Small intestine (tissue), 7 donors: ENCODE measurements at regions not wholly inside any gene's neighbourhood (a gene's known extent, or its start where the extent isn't known, plus 50 kb on each side); places are given as distances from the start of the nearest gene placed in this dataset.
"Not testable (repeated sequence)": the region's sequence is repeated elsewhere in the genome, so short reads cannot be mapped to it uniquely, and the experiment has no call there.

Experiments used
- DNase-seq, 2 donors: peaks; one replicate each; pipeline versions ENCODE4 v3.0.0 to v3.0.0-alpha.2; 2013
- FAIRE-seq: peaks from 2 replicates; lab custom pipeline; 2012; peaks lifted over from hg19 to GRCh38; lab: Jason Lieb, UNC
- H3K27ac ChIP-seq, 3 donors: one replicate each; pipeline ENCODE4 v1.5.1; 2013; ENCODE audit warnings: low read length in 2 of 3, mild to moderate bottlenecking in 2 of 3, control low read depth in 1 of 3, inconsistent platforms in 1 of 3, low read depth in 1 of 3, moderate library complexity in 1 of 3
- H3K27me3 ChIP-seq, 3 donors: one replicate each; pipeline ENCODE4 v1.6.1; 2013; ENCODE audit warnings: low read length in 3 of 3, inconsistent platforms in 1 of 3; ENCODE audit not compliant: control insufficient read depth in 3 of 3, insufficient read depth in 3 of 3
- H3K36me3 ChIP-seq, 3 donors: one replicate each; pipeline ENCODE4 v1.6.1; 2013; ENCODE audit warnings: low read length in 3 of 3, inconsistent platforms in 1 of 3, low read depth in 1 of 3, mild to moderate bottlenecking in 1 of 3, moderate library complexity in 1 of 3; ENCODE audit not compliant: control insufficient read depth in 3 of 3, insufficient read depth in 2 of 3
- H3K4me1 ChIP-seq, 3 donors: one replicate each; pipeline ENCODE4 v1.6.1; 2013; ENCODE audit warnings: low read length in 2 of 3, inconsistent platforms in 1 of 3, low read depth in 1 of 3, mild to moderate bottlenecking in 1 of 3, moderate library complexity in 1 of 3; ENCODE audit not compliant: control insufficient read depth in 3 of 3, insufficient read depth in 2 of 3
- H3K4me3 ChIP-seq, 3 donors: one replicate each; pipeline ENCODE4 v1.5.1; 2013; ENCODE audit warnings: low read length in 3 of 3, control low read depth in 1 of 3, inconsistent platforms in 1 of 3, low read depth in 1 of 3, mild to moderate bottlenecking in 1 of 3, moderate library complexity in 1 of 3
- H3K9me3 ChIP-seq, 2 donors: one replicate each; pipeline ENCODE4 v1.6.1; 2013; ENCODE audit warnings: low read depth in 1 of 2, low read length in 1 of 2; ENCODE audit not compliant: control insufficient read depth in 2 of 2, insufficient read depth in 1 of 2
- WGBS, 3 donors: extraction: QIAGEN DNeasy Blood & Tissue Kit; methylation state at CpG; one replicate each; pipeline ENCODE4 v1.1.7; 2013; 5-methylcytosine and 5-hydroxymethylcytosine counted together
- donor health status: healthy with polysubstance abuse.
- donor health status: control.
- donor health status: control.
- donor health status: Bipolar disorder and iron deficiency.
- donor health status: healthy.

- Histone ChIP-seq H3K4me1 (no peaks in the 10 kb centered on the region), H3K4me3 (no peak overlapping the region), H3K27ac (no peak overlapping the region), H3K36me3 (no peaks in the 10 kb centered on the region), H3K9me3 (no peaks in the 10 kb centered on the region), H3K27me3 (no peaks in the 10 kb centered on the region)
- DNase-seq (no peak), FAIRE-seq (no peak)
- 52 to 80% (median 62%) methylated on average over 7 of the region's 7 CpGs for WGBS, 3 donors
These were observed 1070.1 kb downstream of the BRD1 start for GRCh38 chr22:48757581-48757980.

GRCh38 chr22:48757135-48757534 lies 1070.5 kb downstream of the BRD1 start:
- not testable (repeated sequence) for DNase-seq, H3K4me1 ChIP-seq, H3K36me3 ChIP-seq, FAIRE-seq, H3K27me3 ChIP-seq, H3K4me3 ChIP-seq, H3K9me3 ChIP-seq, H3K27ac ChIP-seq
- 0 to 16% (median 8%) methylated on average over 1 of the region's 1 CpG for WGBS, 3 donors

GRCh38 chr22:48756146-48757111 lies 1071.2 kb downstream of the BRD1 start:
- Histone ChIP-seq H3K4me3 (no peak overlapping the region), H3K36me3 (no peaks in the 10 kb centered on the region), H3K27ac (no peak overlapping the region), H3K9me3 (no peaks in the 10 kb centered on the region), H3K27me3 (no peaks in the 10 kb centered on the region), H3K4me1 (no peaks in the 10 kb centered on the region)
- no peak for FAIRE-seq
- 78 to 83% (median 82%) methylated on average over 32 of the region's 32 CpGs for WGBS, 3 donors
- no peak for DNase-seq

- Histone ChIP-seq H3K4me1 (no peaks in the 10 kb centered on the region), H3K27me3 (no peaks in the 10 kb centered on the region), H3K9me3 (no peaks in the 10 kb centered on the region), H3K27ac (no peak overlapping the region), H3K4me3 (no peak overlapping the region), H3K36me3 (no peaks in the 10 kb centered on the region)
- no peak for DNase-seq
- no peak for FAIRE-seq
- 88 to 90% (median 89%) methylated on average over 18 to 19 of the region's 19 CpGs for WGBS, 3 donors
These were observed 1072.4 kb downstream of the BRD1 start for GRCh38 chr22:48755059-48755949.

GRCh38 chr22:48754611-48755058 lies 1073.0 kb downstream of the BRD1 start:
- WGBS, 3 donors: 83 to 87% (median 86%) methylated on average over 6 to 10 of the region's 10 CpGs
- DNase-seq (no peak), FAIRE-seq (no peak)
- Histone ChIP-seq H3K27me3 (no peaks in the 10 kb centered on the region), H3K9me3 (no peaks in the 10 kb centered on the region), H3K4me3 (no peak overlapping the region), H3K4me1 (no peaks in the 10 kb centered on the region), H3K36me3 (no peaks in the 10 kb centered on the region), H3K27ac (no peak overlapping the region)

GRCh38 chr22:48753752-48754517 lies 1073.7 kb downstream of the BRD1 start:
- 78 to 89% (median 87%) methylated on average over 25 of the region's 25 CpGs for WGBS, 3 donors
- H3K9me3 ChIP-seq: no peaks in the 10 kb centered on the region
- DNase-seq (no peak), FAIRE-seq (no peak)
- no peaks in the 10 kb centered on the region for H3K36me3 ChIP-seq
- H3K4me1 ChIP-seq: no peaks in the 10 kb centered on the region
- H3K27ac ChIP-seq: no peak overlapping the region
- no peak overlapping the region for H3K4me3 ChIP-seq
- no peaks in the 10 kb centered on the region for H3K27me3 ChIP-seq

- 82 to 89% (median 86%) methylated on average over 10 of the region's 10 CpGs for WGBS, 3 donors
- no peaks in the 10 kb centered on the region for H3K9me3 ChIP-seq
- DNase-seq (no peak), FAIRE-seq (no peak)
- no peaks in the 10 kb centered on the region for H3K36me3 ChIP-seq
- H3K4me1 ChIP-seq: no peaks in the 10 kb centered on the region
- no peak overlapping the region for H3K4me3 ChIP-seq
- no peak overlapping the region for H3K27ac ChIP-seq
- H3K27me3 ChIP-seq: no peaks in the 10 kb centered on the region
These were observed 1074.3 kb downstream of the BRD1 start for GRCh38 chr22:48753381-48753730.
